CMK (cell line): ENCODE measurements at regions not wholly inside any gene's neighbourhood (a gene's known extent, or its start where the extent isn't known, plus 50 kb on each side); places are given as distances from the start of the nearest gene placed in this dataset.

Source experiments
- DNase-seq: peaks from one replicate; pipeline ENCODE4 v3.0.0-alpha.2; 2010; ENCODE audit warnings: low read depth

- DNase-seq: no peak
Observed at GRCh38 chr2:145644820-145645302, 1124.9 kb upstream of the ZEB2 start.

DNA sequence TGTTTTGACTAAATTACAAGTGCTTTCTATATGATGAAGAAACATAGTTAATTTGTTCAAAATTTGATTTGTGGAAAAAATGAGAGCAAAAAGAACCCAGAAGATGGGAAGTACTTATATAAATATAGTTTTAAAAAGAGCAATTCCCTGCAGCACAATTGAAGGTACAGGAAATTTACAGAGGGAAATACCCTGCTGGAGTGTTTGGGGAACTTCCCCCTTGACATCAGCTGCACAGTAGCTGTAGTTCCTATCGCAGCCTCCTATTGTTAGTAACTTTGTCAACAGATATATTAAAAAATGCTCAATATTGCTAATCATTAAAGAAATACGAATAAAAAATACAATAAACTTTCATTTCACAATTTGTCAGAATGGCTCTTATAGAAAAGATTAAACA, 1118.8 kb upstream of the ZEB2 start:
- no peak for DNase-seq

DNA sequence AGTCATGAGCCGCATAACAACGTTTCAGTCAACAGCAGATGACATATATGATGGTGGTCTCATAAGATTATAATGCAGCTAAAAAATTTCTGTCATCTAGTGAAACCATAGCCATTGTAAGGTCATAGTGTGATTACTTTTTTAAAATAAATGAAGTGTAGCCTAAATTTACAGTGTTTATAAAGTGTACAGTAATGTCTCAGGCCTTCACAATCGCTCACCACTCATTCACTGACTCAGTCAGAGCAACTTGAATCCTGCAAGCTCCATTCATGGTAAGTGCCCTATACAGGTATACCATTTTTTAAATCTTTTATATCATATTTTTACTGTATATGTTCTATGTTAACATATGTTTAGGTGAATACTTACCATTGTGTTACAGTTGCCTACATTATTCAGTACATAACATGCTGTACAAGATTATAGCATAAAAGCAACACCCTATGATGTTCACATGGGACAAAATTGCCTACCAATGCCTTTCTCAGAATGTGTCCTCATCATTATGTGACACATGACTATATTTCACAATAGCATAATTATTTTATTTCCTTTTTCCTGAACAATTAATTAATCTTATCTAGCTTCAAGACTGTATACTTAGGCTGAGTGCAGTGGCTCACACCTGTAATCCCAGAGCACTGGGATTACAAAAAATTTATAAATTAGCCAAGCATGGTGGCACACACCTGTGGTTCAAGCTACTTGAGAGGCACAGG, 1115.9 kb upstream of the ZEB2 start:
- no peak for DNase-seq

- no peak for DNase-seq
Observed at GRCh38 chr2:145631561-145631960, 1111.6 kb upstream of the ZEB2 start.

- no peak for DNase-seq
Observed at GRCh38 chr2:145626301-145626700, 1106.4 kb upstream of the ZEB2 start.

DNA sequence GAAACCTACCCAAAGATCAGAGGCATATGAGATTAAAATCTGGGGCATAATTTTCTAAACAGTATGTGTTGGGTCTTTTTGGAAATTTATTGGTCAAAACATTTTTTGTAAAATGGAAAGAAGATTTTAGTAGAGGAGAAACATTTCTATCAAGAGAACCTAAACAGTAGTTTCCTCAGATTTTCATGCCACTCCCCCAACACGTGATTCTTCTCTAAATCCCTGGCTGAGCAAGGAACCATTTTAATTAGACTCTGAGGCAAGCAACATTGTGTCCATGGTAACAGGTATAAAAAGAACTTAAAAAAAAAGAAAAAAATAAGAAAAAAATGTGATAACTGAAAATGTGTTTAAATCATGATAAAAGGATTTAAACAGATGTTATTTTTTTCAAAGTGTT, 1105.2 kb upstream of the ZEB2 start:
- DNase-seq: no peak

GRCh38 chr2:145623136-145623535, 1103.2 kb upstream of the ZEB2 start:
- DNase-seq: no peak

DNA sequence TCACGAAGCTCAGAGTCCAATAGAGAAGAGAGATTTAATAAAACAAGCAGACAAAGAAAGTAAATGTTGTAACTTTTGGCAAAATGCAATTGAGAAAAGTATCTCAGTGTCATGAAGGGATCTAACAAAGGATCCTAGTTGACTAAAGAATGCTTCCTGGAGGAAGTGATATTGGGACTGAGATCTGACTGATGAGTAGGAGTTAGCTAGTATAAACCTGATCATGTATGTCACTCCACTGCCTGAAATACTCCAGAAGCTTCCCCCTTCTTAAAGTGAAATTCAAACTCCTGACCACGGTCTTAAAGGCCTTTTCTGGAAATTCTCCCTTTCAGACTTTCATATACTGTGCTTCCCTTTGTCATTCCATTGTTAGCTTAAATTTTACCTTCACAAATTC, 1102.4 kb upstream of the ZEB2 start:
- DNase-seq: no peak

DNA sequence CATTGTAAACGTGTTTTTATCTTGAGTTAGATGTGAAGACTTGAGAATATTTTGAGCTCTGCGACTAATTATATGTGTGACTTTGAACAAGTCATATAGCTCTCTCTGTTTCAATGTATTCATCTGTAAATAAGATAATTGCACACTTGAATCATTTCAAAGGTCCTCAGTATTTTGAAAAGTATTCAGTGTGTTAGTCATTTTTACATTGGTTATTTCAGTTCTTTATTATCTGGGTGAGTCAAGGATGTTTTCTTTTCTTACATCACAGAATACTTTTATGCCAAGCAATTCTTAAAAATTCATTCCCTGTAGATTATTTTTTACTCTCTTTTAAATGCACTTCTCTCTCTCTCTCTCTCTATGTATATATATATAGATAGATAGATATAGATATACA, 1098.0 kb upstream of the ZEB2 start:
- no peak for DNase-seq

- no peak for DNase-seq
Observed at GRCh38 chr2:145617420-145617819, 1097.5 kb upstream of the ZEB2 start.

DNA sequence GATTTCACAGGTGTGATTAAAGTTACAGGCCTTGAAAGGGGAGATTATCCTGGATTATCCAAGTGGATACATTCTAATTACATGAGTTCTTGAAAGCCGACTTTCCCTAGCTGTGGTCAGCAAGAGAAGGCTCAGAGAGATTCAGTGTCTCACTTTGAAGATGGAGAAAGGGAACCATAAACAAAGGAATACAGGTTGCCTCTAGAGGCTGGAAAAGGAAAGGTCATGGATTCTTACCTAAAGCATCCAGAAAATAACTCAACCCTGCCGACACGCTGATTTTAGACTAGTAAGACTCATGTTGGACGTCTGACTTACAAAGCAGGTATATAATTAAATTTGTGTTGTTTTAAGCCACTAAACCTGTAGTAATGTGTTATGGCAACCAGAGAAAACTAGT, 1095.7 kb upstream of the ZEB2 start:
- DNase-seq: no peak

GRCh38 chr2:145609951-145610350, 1090.0 kb upstream of the ZEB2 start:
- DNase-seq: no peak

GRCh38 chr2:145601361-145601925, 1081.5 kb upstream of the ZEB2 start:
- no peak for DNase-seq

GRCh38 chr2:145600811-145601210, 1080.9 kb upstream of the ZEB2 start:
- DNase-seq: no peak

- no peak for DNase-seq
Observed at GRCh38 chr2:145599756-145600155, 1079.8 kb upstream of the ZEB2 start.

DNA sequence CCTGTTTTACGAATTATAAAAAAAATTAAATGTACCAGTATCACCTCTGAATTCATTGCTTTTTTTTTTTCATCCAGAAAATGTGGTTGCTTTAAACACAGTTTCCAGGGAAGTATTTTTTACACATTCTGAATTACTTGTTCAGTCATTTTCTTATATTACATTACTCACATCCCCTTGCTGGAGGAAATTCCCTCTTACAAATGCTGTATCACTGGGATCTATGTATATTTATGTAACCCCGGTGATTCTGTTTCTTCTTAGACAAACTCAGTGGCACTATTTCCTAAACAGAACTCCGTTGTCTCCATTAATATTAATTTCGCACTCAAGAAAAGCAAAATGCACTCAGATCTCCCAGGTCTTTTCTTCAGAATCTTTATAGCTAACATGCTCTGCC, 1078.5 kb upstream of the ZEB2 start:
- no peak for DNase-seq

GRCh38 chr2:145597809-145598208, 1077.9 kb upstream of the ZEB2 start:
- DNase-seq: no peak

DNA sequence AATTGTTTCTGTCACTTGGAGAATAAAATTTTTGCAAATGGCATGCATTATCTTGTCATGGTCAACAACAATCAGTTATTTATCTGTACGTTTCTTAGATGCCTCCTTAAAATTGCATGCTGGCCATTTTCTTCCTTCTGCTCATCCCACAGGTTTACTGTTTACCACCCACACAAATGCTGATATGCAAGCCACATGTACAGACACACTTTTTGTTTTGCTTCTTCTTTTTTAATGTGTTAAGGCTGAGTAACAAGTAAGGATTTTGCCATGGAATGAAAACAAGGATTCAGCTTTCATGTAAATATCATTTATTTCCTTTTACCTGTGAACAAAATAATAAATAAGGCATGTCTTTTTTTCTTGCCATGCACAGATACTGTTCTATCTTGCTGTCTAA, 1077.1 kb upstream of the ZEB2 start:
- no peak for DNase-seq

DNA sequence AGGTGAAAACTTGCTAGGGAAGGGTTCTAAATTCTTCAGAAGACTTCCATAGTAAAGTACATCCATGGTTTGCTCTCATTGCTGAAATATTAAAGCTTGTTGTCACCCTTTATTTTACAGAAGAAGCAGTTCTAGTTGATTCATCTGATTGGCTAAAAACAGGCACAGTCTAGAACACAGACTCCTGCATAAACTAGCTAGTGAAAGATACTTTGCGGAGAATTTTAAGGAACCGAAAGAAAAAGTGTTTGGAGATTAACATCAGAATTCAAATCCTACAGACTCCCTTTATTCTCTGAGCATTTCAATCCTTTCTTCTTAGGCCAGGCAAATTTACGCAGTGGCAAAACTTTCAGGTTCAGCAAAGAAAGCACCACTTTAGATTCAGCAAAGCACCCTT, 1076.5 kb upstream of the ZEB2 start:
- no peak for DNase-seq

DNA sequence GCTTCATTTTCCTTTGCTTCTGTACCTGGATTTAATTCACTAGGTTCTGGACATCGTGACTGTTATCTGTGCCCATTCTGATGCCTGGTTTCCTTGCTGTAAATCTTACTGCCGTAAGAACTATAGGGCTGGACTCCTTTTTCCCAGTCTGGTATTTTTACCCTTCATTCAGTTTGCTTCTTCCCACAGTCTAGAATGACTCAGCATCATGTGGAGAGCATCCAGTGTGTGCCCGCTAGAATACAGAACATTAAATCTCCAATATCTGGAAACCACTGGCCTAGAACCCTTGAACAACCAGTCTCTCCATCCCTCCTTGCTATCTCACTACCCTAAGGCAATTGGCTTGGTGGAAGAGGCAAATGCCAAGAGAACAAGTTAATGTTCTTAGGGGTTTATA, 1075.4 kb upstream of the ZEB2 start:
- no peak for DNase-seq

DNA sequence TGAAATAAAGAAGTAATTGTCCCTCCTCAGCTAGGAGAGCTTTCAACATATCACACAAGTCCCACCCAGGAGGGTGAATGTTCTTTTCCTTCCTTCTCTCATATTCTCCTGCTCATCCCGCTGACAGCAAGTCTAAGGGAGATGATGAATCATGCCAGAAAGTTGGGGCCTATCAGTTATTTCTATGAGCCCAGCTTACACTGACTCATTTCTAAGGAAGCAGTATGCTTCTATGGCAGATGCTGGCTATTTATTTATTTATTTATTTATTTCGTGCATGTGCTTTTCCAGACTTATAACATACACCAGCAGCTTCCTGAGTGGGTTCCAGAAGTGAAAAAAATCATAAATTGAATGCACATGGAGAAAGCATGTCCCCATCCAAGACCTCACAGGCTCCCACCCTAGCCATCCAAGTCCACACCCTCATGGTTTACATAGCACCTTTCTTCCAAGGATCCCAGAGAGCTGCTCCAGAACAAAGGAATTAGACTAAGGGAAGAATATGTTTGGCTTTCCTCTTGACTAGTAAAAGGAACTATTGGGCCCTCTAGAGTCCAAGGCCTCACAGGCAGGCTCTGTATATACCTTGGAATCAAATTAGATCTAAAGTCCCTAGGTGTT, 1074.2 kb upstream of the ZEB2 start:
- DNase-seq: no peak

- DNase-seq: no peak
Observed at GRCh38 chr2:145593280-145593679, 1073.4 kb upstream of the ZEB2 start.

DNA sequence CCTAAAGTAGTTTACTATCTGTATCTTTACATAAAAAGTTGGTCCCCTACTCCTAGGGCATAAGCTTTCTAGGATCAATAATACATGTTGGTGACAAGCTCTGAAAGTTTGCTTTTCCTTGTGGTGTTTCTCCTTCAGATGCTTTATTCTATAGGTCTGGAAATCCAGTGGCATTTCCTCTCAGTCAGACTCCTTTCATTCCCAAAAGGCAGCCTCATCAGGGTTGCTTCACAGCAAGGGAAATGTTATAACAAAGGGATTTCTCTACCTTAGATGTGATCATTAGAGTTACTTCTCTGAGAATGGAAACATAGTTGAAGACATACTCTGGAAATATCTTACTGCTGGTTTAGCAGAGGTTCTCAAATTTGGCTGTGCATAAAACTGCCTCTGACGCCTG, 1072.4 kb upstream of the ZEB2 start:
- no peak for DNase-seq
